SW480 (cell line): ENCODE measurements at regions not wholly inside any gene's neighbourhood (a gene's known extent, or its start where the extent isn't known, plus 50 kb on each side); places are given as distances from the start of the nearest gene placed in this dataset.
"Not testable (repeated sequence)": the region's sequence is repeated elsewhere in the genome, so short reads cannot be mapped to it uniquely, and the experiment has no call there.

Source experiments
- DNase-seq: peaks from one replicate; pipeline ENCODE4 v3.0.0-alpha.2; 2016; ENCODE audit warnings: low spot score

DNA sequence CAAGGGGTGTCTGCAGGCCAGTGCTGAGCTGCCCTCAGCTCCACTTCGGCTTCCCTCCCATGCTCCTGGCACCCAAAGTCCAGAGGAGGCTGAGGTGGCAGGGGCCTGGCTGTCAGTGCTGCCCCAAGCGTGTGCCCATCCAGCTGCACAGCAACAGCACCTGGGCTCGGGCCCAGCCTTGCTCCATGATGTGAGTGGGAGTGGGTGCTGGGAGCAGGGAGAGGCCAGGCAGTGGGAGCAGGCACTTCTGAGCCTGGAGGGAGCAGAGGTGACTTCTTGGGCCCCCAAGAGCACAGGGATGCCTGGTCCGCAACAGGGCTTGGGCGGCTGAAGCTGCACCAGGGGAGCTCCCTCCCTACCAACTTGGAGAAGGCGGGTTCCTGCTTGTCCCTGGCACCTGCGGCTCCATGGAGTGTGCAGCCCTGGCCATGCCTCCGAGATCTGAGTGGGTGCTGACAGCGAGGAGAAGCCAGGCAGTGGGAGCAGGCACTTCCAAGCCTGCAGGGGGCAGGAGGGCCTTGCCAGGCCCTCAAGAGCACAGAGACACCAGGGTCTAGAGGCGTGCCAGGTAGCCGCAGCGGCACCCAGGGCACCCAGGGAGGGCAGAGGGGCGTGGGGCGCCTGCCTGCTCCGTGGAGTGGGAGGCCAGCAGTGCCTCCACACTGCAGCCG, 366.7 kb upstream of the SGO1 start:
- no peak for DNase-seq

- not testable (repeated sequence) for DNase-seq
Measured at GRCh38 chr3:20547361-20548269, 361.6 kb upstream of the SGO1 start.

DNA sequence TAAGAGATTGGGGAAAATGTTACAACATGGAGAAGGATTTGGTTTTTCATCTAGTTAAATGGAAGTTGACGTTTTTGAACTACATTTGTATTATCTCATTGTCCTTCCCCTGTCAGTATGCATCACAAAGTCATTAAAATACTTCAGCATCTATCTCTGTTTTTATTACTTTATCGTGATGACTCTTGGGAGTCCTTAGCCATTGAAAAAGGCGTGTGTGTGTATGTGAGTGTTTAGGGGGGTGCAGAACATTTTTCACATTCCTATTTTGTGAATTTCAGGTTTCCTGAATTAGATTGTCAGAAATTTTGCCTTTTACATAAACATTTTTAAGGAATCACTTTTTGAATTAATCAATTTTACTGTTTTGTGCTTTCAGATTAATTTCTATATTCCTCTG, 360.6 kb upstream of the SGO1 start:
- no peak for DNase-seq

DNA sequence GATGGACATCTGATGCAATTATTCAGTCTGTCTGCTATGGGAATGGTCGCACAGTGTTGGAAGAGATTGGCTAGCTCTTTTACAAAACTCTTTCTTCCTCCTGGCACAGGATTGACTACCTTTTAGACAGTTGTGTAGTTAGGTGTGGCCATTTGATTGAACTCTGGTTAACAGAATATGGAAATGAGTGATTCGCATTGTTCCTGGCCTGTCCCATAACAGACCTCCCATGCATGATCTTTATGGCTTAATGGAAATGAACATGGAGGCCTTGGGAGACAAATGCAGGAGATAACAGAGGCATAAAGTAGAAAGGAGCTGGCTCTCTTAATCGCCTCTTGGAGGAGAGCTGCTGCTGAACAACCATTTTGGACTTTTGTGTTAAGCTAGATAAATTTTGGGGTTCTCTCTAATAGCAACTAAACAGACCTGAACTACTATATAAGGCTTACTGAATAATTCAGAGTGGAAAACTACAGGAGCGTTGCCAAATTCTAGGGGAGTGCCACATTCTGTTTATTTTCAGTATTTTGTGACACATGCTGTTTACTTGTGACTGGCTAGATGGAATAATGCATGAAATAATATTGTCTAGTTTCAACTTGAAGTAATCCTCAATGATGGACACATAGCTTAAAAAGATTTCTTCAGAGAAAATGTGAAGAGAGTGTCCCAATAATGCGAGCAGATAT, 357.7 kb upstream of the SGO1 start:
- DNase-seq, result no peak

DNA sequence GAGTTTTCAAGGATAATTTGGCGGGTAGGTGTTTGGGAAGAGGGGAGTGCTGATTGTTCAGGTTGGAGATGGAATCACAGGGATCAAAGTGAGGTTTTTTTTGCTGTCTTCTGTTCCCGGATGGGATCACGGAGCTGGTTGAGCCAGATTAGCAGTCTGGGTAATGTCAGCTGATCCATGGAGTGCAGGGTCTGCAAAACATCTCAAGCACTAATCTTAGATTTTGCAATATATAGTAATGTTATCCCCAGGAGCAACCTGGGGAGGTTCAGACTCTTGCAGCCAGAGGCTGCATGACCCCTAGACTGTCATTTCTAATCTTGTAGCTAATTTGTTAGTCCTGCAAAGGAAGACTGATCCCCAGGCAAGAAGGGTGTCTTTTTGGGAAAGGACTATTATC, 354.1 kb upstream of the SGO1 start:
- DNase-seq, result no peak

- DNase-seq, result no peak
Measured at GRCh38 chr3:20539666-20540065, 353.7 kb upstream of the SGO1 start.

GRCh38 chr3:20537234-20537633, 351.2 kb upstream of the SGO1 start:
- DNase-seq, result no peak

DNA sequence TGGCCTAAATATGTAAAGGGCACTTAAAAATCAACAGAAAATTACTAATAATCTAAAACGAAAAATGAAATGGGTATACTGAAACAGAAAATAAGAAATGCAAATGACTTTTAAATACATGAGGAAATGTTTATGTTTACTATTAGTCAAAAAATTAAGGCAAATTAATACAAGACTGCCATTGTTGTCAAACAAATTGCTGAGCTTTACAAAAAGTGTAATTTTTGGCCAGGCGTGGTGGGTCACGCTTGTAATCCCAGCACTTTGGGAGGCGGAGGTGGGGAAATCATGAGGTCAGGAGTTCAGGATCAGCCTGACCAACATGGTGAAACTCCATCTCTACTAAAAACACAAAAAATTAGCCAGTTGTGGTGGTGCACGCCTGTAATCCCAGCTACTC, 343.9 kb upstream of the SGO1 start:
- no peak for DNase-seq

DNA sequence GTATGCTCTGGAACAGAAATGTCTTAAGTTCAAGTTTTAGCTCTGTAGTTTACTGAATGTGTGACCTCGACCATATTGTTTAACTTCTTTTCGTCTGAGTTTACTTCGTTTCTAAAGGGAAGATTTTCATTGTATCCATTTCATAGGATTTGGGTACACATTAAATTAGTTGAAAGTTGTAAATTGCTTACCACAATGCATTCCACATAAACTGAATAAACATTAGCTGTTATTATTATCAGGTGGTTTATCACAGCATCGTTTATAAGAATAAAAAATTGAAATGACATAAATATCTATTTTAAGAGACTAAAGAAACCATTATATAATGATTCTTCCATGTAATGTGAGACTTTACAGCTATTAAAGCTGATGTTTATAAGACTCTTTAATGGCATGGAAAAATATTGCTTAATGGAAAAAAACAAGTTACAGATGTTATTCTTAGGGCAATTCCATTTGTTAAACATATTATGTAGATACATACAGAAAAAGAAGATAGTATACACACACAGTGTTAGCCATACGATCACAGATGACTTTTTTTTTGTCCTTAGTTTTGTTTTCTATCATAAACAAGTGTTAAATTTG, 342.3 kb upstream of the SGO1 start:
- DNase-seq, result no peak

GRCh38 chr3:20527368-20527767, 341.4 kb upstream of the SGO1 start:
- no peak for DNase-seq

DNA sequence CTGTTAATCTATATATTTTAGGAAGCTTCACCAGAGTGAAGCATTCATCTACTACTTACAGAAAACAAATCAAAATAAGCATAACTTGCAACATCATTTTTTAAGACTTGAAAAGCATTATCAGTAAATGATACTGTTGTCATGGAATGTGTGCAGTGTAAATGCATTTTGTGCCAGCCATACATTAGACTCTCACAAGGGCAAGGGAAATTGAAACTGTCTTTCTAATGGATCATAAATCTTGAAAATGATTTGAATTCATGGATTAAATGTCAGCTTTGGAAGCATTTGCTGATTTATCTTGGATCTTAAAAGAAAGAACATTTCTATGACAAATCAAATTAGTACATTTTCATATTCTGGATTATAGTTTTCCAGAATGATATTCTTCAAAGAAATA, 338.3 kb upstream of the SGO1 start:
- no peak for DNase-seq

DNA sequence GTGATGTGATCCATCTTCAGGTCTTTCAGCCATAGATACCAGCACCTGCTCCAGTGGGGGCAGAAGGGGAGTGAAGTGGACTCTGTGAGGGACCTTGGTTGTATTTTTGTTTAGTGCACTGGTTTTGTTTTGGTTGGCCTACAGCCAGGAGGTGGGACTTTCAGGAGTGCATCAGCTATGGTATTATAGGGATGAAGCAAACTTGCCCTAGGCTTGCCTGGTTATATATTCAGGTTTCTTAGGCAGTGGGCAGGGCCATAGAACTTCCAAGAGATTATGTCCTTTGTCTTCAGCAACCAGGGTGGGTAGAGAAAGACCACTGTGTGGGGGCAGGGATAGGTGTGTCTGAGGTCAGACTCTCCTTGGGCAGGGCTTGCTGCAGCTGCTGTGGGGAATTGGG, 337.3 kb upstream of the SGO1 start:
- DNase-seq, result no peak

DNA sequence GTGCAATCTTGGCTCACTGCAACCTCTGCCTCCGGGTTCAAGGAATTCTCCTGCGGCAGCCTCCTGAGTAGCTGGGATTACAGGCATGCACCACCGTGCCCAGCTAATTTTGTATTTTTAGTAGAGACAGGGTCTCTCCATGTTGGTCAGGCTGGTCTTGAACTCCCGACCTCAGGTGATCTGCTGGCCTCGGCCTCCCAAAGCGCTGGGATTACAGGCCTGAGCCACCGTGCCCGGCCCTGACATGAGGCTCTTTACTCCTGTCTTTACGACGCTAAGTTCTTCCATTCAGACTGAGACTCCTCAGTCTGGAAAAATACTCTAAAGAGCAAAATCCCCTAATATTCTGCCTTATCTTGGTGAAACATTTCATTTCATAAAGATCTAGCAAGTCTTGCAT, 331.3 kb upstream of the SGO1 start:
- not testable (repeated sequence) for DNase-seq

- DNase-seq, result no peak
Measured at GRCh38 chr3:20516311-20516710, 330.3 kb upstream of the SGO1 start.

DNA sequence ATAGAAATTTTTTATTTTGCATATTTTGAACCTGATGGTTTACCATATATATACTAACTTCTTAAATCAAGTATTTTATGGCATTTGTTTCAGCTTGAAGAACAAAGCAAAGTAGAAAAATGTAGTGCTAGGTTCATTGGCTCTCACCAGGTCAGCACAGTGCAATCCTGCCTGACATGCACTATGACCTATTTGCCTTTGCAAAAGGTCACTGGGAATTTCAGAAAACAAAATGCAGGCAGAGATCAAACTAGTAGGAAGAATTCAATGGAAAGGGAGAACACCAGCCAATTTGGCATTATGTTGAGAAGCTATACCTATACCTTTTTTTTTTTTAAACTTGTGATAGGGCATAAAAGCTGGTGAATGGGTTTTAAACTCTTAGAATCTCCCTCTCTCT, 329.8 kb upstream of the SGO1 start:
- DNase-seq, result no peak

DNA sequence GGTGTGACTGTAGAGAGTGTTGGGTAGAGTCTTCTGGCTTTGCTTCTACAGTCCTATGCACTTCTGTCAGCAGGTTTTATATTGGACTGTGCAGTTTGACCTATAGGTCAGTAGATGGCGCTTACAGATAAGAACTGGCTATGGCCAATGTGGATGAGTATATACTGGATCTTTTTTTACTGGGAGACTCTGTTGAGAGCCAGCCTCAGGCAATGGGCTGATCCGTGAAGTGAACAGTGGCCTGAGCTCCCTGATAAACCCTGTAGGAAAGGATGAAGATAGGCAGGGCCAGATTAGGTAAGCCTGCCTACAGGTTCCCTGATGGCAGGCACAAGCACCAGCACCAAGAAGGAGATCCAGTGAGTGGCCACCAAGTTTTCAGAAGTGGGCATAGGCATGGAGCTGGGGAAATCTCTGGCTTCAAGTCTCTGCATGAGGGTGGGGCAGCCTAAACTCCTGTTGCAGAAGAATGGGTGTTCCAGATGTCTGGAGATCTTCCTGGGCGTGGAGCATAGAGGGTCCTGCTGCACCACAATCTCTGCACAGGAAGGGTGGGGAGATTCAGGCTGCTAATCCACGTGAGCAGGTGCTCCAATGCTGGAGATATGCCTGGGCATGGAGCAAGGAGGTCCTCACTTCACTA, 326.0 kb upstream of the SGO1 start:
- peak; percentile 65 for DNase-seq

DNA sequence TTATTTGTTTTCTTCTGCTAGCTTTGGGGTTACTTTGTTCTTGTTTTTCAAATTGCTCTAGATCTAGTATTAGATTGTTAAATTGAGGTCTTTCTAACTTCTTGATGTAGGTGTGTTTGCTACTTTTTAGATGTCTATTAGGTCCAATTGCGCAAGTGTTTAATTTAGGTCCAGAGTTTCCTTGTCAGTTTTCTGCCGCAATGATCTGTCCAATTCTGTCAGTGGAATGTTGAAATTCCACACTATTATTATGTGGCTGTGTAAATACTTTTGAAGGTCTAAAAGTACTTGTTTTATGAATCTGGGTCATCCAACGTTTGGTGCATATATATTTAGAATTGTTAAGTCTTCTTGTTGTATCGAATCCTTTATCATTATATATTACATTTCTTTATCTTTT, 324.4 kb upstream of the SGO1 start:
- no peak for DNase-seq

DNA sequence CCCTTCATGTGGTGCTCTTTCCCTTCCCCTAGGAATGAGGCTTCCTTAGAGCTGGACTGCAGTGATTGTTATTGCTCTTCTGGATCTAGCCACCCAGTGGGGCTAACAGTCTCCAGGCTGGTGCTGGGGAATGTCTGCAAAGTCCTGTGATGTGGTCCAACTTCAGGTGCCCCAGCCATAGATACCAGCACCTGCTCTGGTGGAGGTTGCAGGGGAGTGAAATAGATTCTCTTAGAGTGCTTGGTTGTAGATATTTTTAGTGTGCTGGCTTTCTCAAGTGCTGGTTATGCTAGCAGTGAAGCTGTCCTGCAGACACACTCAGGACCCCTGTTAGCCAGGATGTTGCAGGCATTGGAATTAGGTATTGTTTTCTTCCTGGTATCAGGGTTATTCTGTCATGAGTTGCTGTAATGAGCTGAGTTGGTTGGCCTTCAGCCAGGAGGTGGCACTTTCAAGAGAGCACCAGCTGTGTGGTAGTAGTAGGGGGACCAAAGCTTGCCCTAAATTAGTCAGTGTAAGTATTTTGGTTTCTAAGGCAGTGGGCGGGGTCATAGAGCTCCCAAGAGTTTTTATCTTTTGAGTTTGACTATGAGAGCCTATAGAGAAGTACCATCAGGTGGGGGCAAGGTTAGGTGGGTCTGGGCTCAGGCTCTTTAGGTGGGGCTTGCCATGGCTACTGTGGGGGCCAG, 317.5 kb upstream of the SGO1 start:
- DNase-seq, result no peak

DNA sequence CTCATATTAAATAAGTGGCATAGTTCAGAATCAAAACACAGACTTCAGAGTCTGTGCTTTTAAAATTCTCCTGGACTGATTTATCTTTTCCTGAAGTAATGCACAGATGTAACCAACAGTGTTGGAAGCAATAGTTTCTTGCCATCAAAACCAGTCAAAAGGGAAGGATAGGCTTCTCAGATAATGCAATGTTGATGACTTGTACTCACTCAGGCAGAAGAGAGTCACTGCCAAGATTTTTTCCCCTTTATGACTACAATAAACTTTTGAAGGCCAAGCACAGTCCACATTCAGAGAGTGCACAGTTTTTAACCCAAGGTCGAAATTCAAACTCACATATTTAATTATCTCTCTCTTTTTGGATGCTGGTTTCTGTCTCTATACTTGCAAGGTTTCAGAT, 305.0 kb upstream of the SGO1 start:
- DNase-seq, result no peak

DNA sequence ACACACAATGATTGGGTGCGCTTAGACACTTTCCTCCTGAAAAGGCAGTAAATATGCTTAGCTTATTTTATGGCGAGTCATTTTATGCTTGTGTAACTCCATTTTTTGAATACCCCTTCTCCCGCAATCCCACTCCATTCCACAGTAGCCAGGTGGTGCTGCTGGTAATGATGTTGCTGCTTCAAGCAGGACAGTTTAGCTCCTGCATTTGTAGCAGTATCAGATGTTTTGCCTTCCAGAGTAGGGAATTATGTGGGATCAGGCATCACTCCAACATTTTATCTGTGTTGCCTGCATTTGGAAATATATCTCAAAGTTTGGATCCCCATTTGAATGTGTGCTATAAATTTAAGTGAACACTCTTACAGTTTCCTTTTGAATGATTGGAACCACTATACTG, 302.1 kb upstream of the SGO1 start:
- no peak for DNase-seq

DNA sequence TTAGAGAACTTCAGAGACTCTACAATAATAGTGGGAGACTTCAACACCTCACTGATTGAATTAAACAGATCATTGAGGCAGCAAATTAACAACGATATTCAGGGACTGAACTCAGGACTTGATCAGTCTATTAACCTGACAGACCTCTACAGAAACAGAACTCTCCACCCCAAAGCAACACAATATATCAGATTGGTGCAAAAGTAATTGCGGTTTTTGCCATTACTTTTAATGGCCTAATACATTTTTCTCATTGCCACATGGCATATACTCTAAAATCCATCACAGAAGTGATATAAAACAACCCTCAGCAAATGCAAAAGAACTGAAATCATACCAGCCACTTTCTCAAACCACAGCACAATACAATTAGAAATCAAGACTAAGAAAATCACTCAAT, 298.1 kb upstream of the SGO1 start:
- DNase-seq, result no peak

DNA sequence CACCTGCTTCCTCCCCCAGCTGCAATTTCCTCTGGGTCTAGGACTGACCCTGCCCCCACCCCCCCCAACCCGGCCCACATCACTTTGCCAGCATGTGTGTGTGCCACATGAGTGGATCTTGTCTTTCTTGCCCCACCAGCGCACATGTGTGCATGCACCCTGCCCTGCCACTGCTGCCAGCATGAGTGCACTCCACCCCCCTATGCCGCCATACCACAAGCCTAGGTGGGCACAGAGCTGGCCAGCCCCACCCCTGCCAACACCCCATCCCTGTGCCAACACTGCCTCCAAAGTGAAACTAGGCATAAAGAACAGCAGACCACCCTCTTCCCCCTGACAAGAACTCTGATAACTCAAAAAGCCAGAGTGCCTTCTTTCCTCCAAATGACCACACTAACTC, 296.3 kb upstream of the SGO1 start:
- DNase-seq, result no peak
